ENCODE measurements at regions not wholly inside any gene's neighbourhood (a gene's known extent, or its start where the extent isn't known, plus 50 kb on each side); places are given as distances from the start of the nearest gene placed in this dataset.

GRCh38 chr10:36681751-36682632 is 443.4 kb upstream of the ANKRD30A start:
- Histone ChIP-seq H3K36me3 (no peaks in the 10 kb centered on the region), H3K27me3 (no peaks in the 10 kb centered on the region), H3K4me3 (no peak overlapping the region), H3K9me3 (no peaks in the 10 kb centered on the region), H3K27ac (no peak overlapping the region), H3K4me1 (no peaks in the 10 kb centered on the region)
- no peak for DNase-seq (ENCODE audit: low spot score in 2 of 2)
- TF ChIP-seq EP300 (IDR thresholded peaks at IDR 0.05) (no peak), CTCF (IDR thresholded peaks at IDR 0.05) (no peak), POLR2A (IDR thresholded peaks at IDR 0.05) (no peak), POLR2AphosphoS5 (IDR thresholded peaks at IDR 0.05) (no peak)
- 64% methylated on average over 4 of the region's 4 CpGs for WGBS

GRCh38 chr10:36679554-36679953 is 445.8 kb upstream of the ANKRD30A start:
- no peak for DNase-seq (ENCODE audit: low spot score in 2 of 2)
- 79% methylated on average over 9 of the region's 9 CpGs for WGBS
- no peaks in the 10 kb centered on the region for H3K36me3 ChIP-seq
- TF ChIP-seq POLR2A (IDR thresholded peaks at IDR 0.05) (no peak), CTCF (IDR thresholded peaks at IDR 0.05) (no peak), EP300 (IDR thresholded peaks at IDR 0.05) (no peak), POLR2AphosphoS5 (IDR thresholded peaks at IDR 0.05) (no peak)
- H3K4me1 ChIP-seq = no peaks in the 10 kb centered on the region
- H3K4me3 ChIP-seq = no peak overlapping the region
- H3K9me3 ChIP-seq = no peaks in the 10 kb centered on the region
- no peak overlapping the region for H3K27ac ChIP-seq
- H3K27me3 ChIP-seq = no peaks in the 10 kb centered on the region

- Histone ChIP-seq H3K4me1 (no peaks in the 10 kb centered on the region), H3K9me3 (no peaks in the 10 kb centered on the region), H3K4me3 (no peak overlapping the region), H3K27me3 (no peaks in the 10 kb centered on the region), H3K36me3 (no peaks in the 10 kb centered on the region), H3K27ac (no peak overlapping the region)
- no peak for DNase-seq (ENCODE audit: low spot score in 2 of 2)
- TF ChIP-seq EP300 (IDR thresholded peaks at IDR 0.05) (no peak), POLR2A (IDR thresholded peaks at IDR 0.05) (no peak), POLR2AphosphoS5 (IDR thresholded peaks at IDR 0.05) (no peak), CTCF (IDR thresholded peaks at IDR 0.05) (no peak)
- 73% methylated on average over 2 of the region's 2 CpGs for WGBS
Measured at GRCh38 chr10:36677431-36677768, 448.0 kb upstream of the ANKRD30A start.

GRCh38 chr10:36676756-36677430 is 448.5 kb upstream of the ANKRD30A start:
- no peak for TF ChIP-seq EP300 (IDR thresholded peaks at IDR 0.05)
- TF ChIP-seq CTCF (IDR thresholded peaks at IDR 0.05) = no peak
- TF ChIP-seq POLR2AphosphoS5 (IDR thresholded peaks at IDR 0.05) = no peak
- no peak for TF ChIP-seq POLR2A (IDR thresholded peaks at IDR 0.05)
- no peak for DNase-seq (ENCODE audit: low spot score in 2 of 2)
- no peak overlapping the region for H3K27ac ChIP-seq
- 74% methylated on average over 6 of the region's 6 CpGs for WGBS
- no peaks in the 10 kb centered on the region for H3K27me3 ChIP-seq
- H3K36me3 ChIP-seq = no peaks in the 10 kb centered on the region
- H3K9me3 ChIP-seq = no peaks in the 10 kb centered on the region
- no peaks in the 10 kb centered on the region for H3K4me1 ChIP-seq
- no peak overlapping the region for H3K4me3 ChIP-seq

- Histone ChIP-seq H3K4me3 (no peak overlapping the region), H3K27me3 (no peaks in the 10 kb centered on the region), H3K27ac (no peak overlapping the region), H3K36me3 (no peaks in the 10 kb centered on the region), H3K4me1 (no peaks in the 10 kb centered on the region), H3K9me3 (no peaks in the 10 kb centered on the region)
- TF ChIP-seq POLR2A (IDR thresholded peaks at IDR 0.05) = no peak
- no peak for TF ChIP-seq EP300 (IDR thresholded peaks at IDR 0.05)
- TF ChIP-seq POLR2AphosphoS5 (IDR thresholded peaks at IDR 0.05) = no peak
- no peak for TF ChIP-seq CTCF (IDR thresholded peaks at IDR 0.05)
- no peak for DNase-seq (ENCODE audit: low spot score in 2 of 2)
- WGBS = 36% methylated on average over 1 of the region's 1 CpG
Measured at GRCh38 chr10:36676321-36676720, 449.1 kb upstream of the ANKRD30A start.
